Astrocyte of the cerebellum (primary cell): ENCODE measurements at regions not wholly inside any gene's neighbourhood (a gene's known extent, or its start where the extent isn't known, plus 50 kb on each side); places are given as distances from the start of the nearest gene placed in this dataset.

Experiments used
- DNase-seq: peaks from one replicate; pipeline ENCODE4 v3.0.0-alpha.2; 2011; ENCODE audit warnings: low read depth
- H3K4me3 ChIP-seq: 2 replicates; pipeline ENCODE4 v1.5.1; 2011; ENCODE audit warnings: mild to moderate bottlenecking, low read depth, low read length, moderate library complexity
- CTCF ChIP-seq: IDR thresholded peaks from 2 replicates; pipeline ENCODE4 v1.5.1; 2012; ENCODE audit warnings: low read length, low read depth, moderate library complexity, mild to moderate bottlenecking; ENCODE audit errors: missing control alignments
- in situ Hi-C: cut with HindIII; loops from 2 replicates; pipeline ENCODE4 v1.10.0; 2017; ENCODE audit warnings: low sequenced_read_pairs

GRCh38 chr2:6644261-6644660 lies 221.4 kb downstream of the CMPK2 start:
- no peak overlapping the region for H3K4me3 ChIP-seq
- DNase-seq, result no peak
- in situ Hi-C loops, result no loop called here
- TF ChIP-seq CTCF, result no peak

- no peak for DNase-seq
- in situ Hi-C loops, result no loop called here
- H3K4me3 ChIP-seq, result no peak overlapping the region
- TF ChIP-seq CTCF, result no peak
Observed at GRCh38 chr2:6645004-6645403, 220.7 kb downstream of the CMPK2 start.

- no peak overlapping the region for H3K4me3 ChIP-seq
- in situ Hi-C loops, result no loop called here
- no peak for DNase-seq
- no peak for TF ChIP-seq CTCF
Observed at GRCh38 chr2:6645672-6646071, 220.0 kb downstream of the CMPK2 start.

GRCh38 chr2:6647046-6647445 lies 218.7 kb downstream of the CMPK2 start:
- no peak for DNase-seq
- H3K4me3 ChIP-seq, result no peak overlapping the region
- in situ Hi-C loops, result no loop called here
- no peak for TF ChIP-seq CTCF

- in situ Hi-C loops, result no loop called here
- no peak overlapping the region for H3K4me3 ChIP-seq
- TF ChIP-seq CTCF, result no peak
- DNase-seq, result peak; percentile 22
Observed at GRCh38 chr2:6648596-6649247, 217.0 kb downstream of the CMPK2 start.

- no peak overlapping the region for H3K4me3 ChIP-seq
- in situ Hi-C loops, result no loop called here
- no peak for DNase-seq
- TF ChIP-seq CTCF, result no peak
Observed at GRCh38 chr2:6650311-6650710, 215.4 kb downstream of the CMPK2 start.
